PC-9 (cell line): ENCODE measurements at regions not wholly inside any gene's neighbourhood (a gene's known extent, or its start where the extent isn't known, plus 50 kb on each side); places are given as distances from the start of the nearest gene placed in this dataset.
A peak's percentile ranks its signal among the peaks of the same experiment; 100 is the strongest.

Experiments
- BruUV-seq: library from RNA; stranded (reverse); fragments of 400-500 nt; replicated peaks from 2 replicates; lab custom pipeline; 2021; lab: Mats Ljungman, UMichigan
- CTCF ChIA-PET: fragments of 300-600 bp; sonication (Branson Sonifier 250); formaldehyde crosslinking; loops from one replicate; lab custom pipeline; 2022; ENCODE audit warnings: antibody characterized with exemption; lab: Charles Lee
- POLR2A ChIA-PET: fragments of 300-600 bp; sonication (Branson Sonifier 250); formaldehyde crosslinking; loops from one replicate; lab custom pipeline; 2022; ENCODE audit warnings: antibody characterized with exemption; ENCODE audit not compliant: unreplicated experiment; lab: Charles Lee
- DNase-seq, 2 experiments: peaks; one replicate each; pipeline versions ENCODE4 v3.0.0 to v3.0.0-alpha.2; 2015 to 2022; ENCODE audit warnings: mixed read lengths in 1 of 2
- H2AFZ ChIP-seq: fragments of 200-600 bp; sonication (generic); 2 replicates; pipeline ENCODE4 v1.8.1; 2017; ENCODE audit warnings: antibody characterized with exemption
- H3F3A ChIP-seq: fragments of 200-600 bp; sonication (generic); 2 replicates; pipeline ENCODE4 v1.8.1; 2017; ENCODE audit warnings: antibody characterized with exemption, mild to moderate bottlenecking, low read depth; ENCODE audit not compliant: insufficient read depth
- H3K27ac ChIP-seq: fragments of 200-600 bp; sonication (generic); 2 replicates; pipeline ENCODE4 v1.6.1; 2016; ENCODE audit warnings: mixed run types
- H3K27me3 ChIP-seq: fragments of 200-600 bp; sonication (generic); 2 replicates; pipeline ENCODE4 v1.6.1; 2016; ENCODE audit warnings: low read depth, mixed run types; ENCODE audit not compliant: insufficient read depth
- H3K36me3 ChIP-seq: fragments of 200-600 bp; sonication (generic); 2 replicates; pipeline ENCODE4 v1.6.1; 2016; ENCODE audit warnings: low read depth, mixed run types
- H3K4me1 ChIP-seq: fragments of 200-600 bp; sonication (generic); replicated peaks from 2 replicates; pipeline ENCODE4 v1.6.1; 2016; ENCODE audit warnings: mixed run types; ENCODE audit not compliant: insufficient read depth
- H3K4me2 ChIP-seq: fragments of 200-600 bp; sonication (generic); 2 replicates; pipeline ENCODE4 v1.6.1; 2017; ENCODE audit warnings: mixed run types
- H3K4me3 ChIP-seq: fragments of 200-600 bp; sonication (generic); 2 replicates; pipeline ENCODE4 v1.6.1; 2016; ENCODE audit warnings: mixed run types
- H3K79me2 ChIP-seq: fragments of 200-600 bp; sonication (generic); 2 replicates; pipeline ENCODE4 v1.6.1; 2017; ENCODE audit warnings: low read depth, mixed run types
- H3K9me2 ChIP-seq: fragments of 200-600 bp; sonication (generic); 2 replicates; pipeline ENCODE4 v1.8.1; 2017; ENCODE audit warnings: mild to moderate bottlenecking; ENCODE audit not compliant: insufficient read depth
- H3K9me3 ChIP-seq: fragments of 200-600 bp; sonication (generic); 2 replicates; pipeline ENCODE4 v1.8.1; 2016; ENCODE audit warnings: low read depth; ENCODE audit not compliant: insufficient read depth
- H4K20me1 ChIP-seq: fragments of 200-600 bp; sonication (generic); 2 replicates; pipeline ENCODE4 v1.8.1; 2017; ENCODE audit not compliant: insufficient read depth
- EZH2 ChIP-seq: fragments of 200-600 bp; sonication (generic); IDR thresholded peaks from 2 replicates; pipeline ENCODE4 v1.8.0; 2017; ENCODE audit warnings: antibody characterized with exemption, low read depth
- intact Hi-C: fragments of 100-400 bp; cut with micrococcal nuclease; formaldehyde crosslinking; loops from one replicate; pipeline ENCODE4 v1.10.0; 2022; ENCODE audit not compliant: unreplicated experiment
- TF ChIP-seq, protein P1 (sequence below): fragments of 200-600 bp; sonication (generic); conservative IDR thresholded peaks from 2 replicates; pipeline ENCODE4 v1.6.1; 2017; ENCODE audit warnings: mixed run types, antibody characterized with exemption, mild to moderate bottlenecking, moderate library complexity

DNA sequence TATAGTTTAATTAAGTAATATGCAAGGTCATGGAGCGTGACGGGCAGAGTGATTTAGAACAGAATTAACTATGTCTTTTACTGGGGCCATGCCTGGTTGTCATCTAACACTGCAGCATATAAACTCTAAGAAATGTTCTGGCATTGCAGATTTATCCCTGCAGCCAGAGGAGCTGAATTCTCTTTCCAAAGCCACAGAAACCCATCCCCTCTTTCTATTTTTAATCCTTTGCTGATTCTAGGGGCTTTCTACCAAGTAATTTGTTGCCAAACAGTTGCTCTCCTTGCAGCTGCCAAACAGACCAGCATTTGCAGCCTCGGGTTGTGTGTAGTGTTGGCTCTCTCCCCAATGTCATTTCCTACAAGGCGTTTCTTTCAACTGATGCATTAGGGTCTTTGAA lies 243.2 kb upstream of the MON1B start:
- Histone ChIP-seq H3K36me3 (no peaks in the 10 kb centered on the region), H3K27me3 (peaks cover 6% of the 10 kb centered on the region; the same call in 1 of the 2 replicates), H3K79me2 (no peaks in the 10 kb centered on the region), H2AFZ (no peak overlapping the region), H3K4me3 (no peak overlapping the region), H3K4me2 (no peak overlapping the region), H4K20me1 (no peaks in the 10 kb centered on the region; the same call in 1 of the 2 replicates), H3F3A (no peaks in the 10 kb centered on the region), H3K27ac (no peak overlapping the region), H3K4me1 (no peaks in the 10 kb centered on the region), H3K9me2 (no peaks in the 10 kb centered on the region), H3K9me3 (no peaks in the 10 kb centered on the region)
- no TSS peak for BruUV-seq
- no peak for DNase-seq
- POLR2A ChIA-PET, result no interaction called here
- CTCF ChIA-PET, result no interaction called here
- intact Hi-C loops, result no loop called here
- TF ChIP-seq EZH2, result no peak
- TF ChIP-seq, protein P1, sequence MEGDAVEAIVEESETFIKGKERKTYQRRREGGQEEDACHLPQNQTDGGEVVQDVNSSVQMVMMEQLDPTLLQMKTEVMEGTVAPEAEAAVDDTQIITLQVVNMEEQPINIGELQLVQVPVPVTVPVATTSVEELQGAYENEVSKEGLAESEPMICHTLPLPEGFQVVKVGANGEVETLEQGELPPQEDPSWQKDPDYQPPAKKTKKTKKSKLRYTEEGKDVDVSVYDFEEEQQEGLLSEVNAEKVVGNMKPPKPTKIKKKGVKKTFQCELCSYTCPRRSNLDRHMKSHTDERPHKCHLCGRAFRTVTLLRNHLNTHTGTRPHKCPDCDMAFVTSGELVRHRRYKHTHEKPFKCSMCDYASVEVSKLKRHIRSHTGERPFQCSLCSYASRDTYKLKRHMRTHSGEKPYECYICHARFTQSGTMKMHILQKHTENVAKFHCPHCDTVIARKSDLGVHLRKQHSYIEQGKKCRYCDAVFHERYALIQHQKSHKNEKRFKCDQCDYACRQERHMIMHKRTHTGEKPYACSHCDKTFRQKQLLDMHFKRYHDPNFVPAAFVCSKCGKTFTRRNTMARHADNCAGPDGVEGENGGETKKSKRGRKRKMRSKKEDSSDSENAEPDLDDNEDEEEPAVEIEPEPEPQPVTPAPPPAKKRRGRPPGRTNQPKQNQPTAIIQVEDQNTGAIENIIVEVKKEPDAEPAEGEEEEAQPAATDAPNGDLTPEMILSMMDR, result no peak

DNA sequence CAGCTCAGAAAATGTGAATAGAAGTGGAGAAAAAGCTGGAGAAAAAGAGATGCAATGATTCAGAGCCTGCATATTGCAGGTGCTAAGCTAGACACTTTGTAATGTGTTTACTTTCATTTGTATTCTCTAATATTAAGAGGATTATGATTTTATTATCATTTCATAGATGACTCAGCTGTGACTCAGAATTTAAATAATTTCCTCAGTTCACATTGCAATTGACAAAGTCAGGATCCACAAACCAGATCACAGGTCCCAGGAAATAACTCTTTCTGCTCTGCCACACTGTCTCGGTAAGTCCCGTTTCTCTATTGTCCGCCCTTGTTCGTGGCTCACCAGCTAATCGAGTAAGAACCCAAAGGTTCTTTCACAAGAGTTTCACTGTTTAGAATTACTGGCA lies 235.4 kb upstream of the MON1B start:
- CTCF ChIA-PET, result no interaction called here
- no peak for TF ChIP-seq EZH2
- TF ChIP-seq, protein P1, result no peak
- Histone ChIP-seq H4K20me1 (no peaks in the 10 kb centered on the region), H3F3A (no peaks in the 10 kb centered on the region), H3K36me3 (no peaks in the 10 kb centered on the region), H3K9me3 (no peaks in the 10 kb centered on the region), H3K9me2 (no peaks in the 10 kb centered on the region), H3K79me2 (no peaks in the 10 kb centered on the region), H3K4me3 (peak overlapping the region; percentile 14; the same call in 1 of the 2 replicates), H3K4me1 (no peaks in the 10 kb centered on the region), H2AFZ (no peak overlapping the region), H3K4me2 (peak overlapping the region; percentile 42), H3K27ac (no peak overlapping the region), H3K27me3 (no peaks in the 10 kb centered on the region)
- no TSS peak for BruUV-seq
- DNase-seq, result peak in 1 of 2 experiments; percentile 38
- intact Hi-C loops, result no loop called here
- POLR2A ChIA-PET, result no interaction called here

DNA sequence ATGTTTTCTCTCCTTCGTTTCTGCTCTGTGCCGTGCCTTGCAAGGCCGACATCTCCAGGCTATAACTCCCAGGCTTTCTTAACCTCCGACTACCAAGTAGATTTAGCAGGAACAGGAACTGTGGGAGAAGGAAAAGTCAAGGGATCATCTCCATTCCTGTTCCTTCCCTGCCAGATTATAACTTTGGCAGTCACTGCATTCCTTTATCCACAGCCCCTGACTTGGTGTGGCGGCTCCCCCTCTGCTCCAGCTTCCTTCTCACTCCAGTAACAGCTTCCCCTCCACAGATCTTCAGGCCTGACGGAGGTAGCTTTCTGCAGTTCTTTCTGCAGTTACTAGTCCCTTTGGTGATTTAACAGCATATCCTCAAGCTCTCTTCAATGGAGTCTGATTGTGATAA lies 234.6 kb upstream of the MON1B start:
- Histone ChIP-seq H2AFZ (peak overlapping the region; percentile 48; the same call in 1 of the 2 replicates), H3K9me3 (no peaks in the 10 kb centered on the region), H3F3A (no peaks in the 10 kb centered on the region), H3K27me3 (no peaks in the 10 kb centered on the region), H3K4me2 (no peak overlapping the region), H3K4me1 (no peaks in the 10 kb centered on the region), H3K27ac (no peak overlapping the region), H3K79me2 (no peaks in the 10 kb centered on the region), H3K36me3 (no peaks in the 10 kb centered on the region), H4K20me1 (no peaks in the 10 kb centered on the region), H3K4me3 (no peak overlapping the region), H3K9me2 (no peaks in the 10 kb centered on the region)
- ChIA-PET POLR2A (no interaction called here), CTCF (no interaction called here)
- intact Hi-C loops, result no loop called here
- DNase-seq, result no peak
- TF ChIP-seq, protein P1, result no peak
- TF ChIP-seq EZH2, result no peak
- BruUV-seq, result no TSS peak
